Activated B cell treated with CpG ODN at 0.5 μM for 24 hours (primary cell): ENCODE measurements at regions not wholly inside any gene's neighbourhood (a gene's known extent, or its start where the extent isn't known, plus 50 kb on each side); places are given as distances from the start of the nearest gene placed in this dataset.

Experiments
- ATAC-seq: fragments of 200-7000 bp; cut with Tn5 transposase; one replicate; pipeline ENCODE4 v1.10.0; 2021; ENCODE audit warnings: low read depth, mild to moderate bottlenecking, moderate library complexity
- CTCF ChIA-PET: fragments of 350-600 bp; sonication (Branson Sonifier 250); formaldehyde crosslinking; loops from one replicate; lab custom pipeline; 2021; ENCODE audit warnings: antibody characterized with exemption; lab: Charles Lee
- POLR2A ChIA-PET: fragments of 350-600 bp; sonication (Branson Sonifier 250); formaldehyde crosslinking; loops from one replicate; lab custom pipeline; 2021; ENCODE audit warnings: antibody characterized with exemption; lab: Charles Lee
- DNase-seq: peaks from one replicate; pipeline ENCODE4 v3.0.0; 2022
- H3K27ac Mint-ChIP-seq: one replicate; pipeline ENCODE4 v1.8.0; 2020; ENCODE audit warnings: mixed read lengths
- H3K27me3 Mint-ChIP-seq: one replicate; pipeline ENCODE4 v1.8.0; 2021; ENCODE audit warnings: mixed read lengths
- H3K36me3 Mint-ChIP-seq: one replicate; pipeline ENCODE4 v1.8.0; 2021; ENCODE audit warnings: low read depth, mixed read lengths
- H3K4me1 Mint-ChIP-seq: one replicate; pipeline ENCODE4 v1.8.0; 2021; ENCODE audit warnings: mixed read lengths
- H3K4me3 Mint-ChIP-seq: one replicate; pipeline ENCODE4 v1.8.0; 2020; ENCODE audit warnings: mild to moderate bottlenecking, mixed read lengths
- H3K9me3 Mint-ChIP-seq: one replicate; pipeline ENCODE4 v1.8.0; 2020; ENCODE audit warnings: mixed read lengths
- CTCF ChIP-seq: fragments of 200-600 bp; IDR thresholded peaks from one replicate; pipeline ENCODE4 v1.8.0; 2022; ENCODE audit warnings: antibody characterized with exemption, mild to moderate bottlenecking
- intact Hi-C: fragments of 100-400 bp; cut with micrococcal nuclease; formaldehyde crosslinking; loops from one replicate; pipeline ENCODE4 v1.15.1; 2024

GRCh38 chr4:170526471-170526870 lies 436.7 kb upstream of the AADAT start:
- no peak overlapping the region for H3K4me3 Mint-ChIP-seq
- no peak for TF ChIP-seq CTCF
- POLR2A ChIA-PET = no interaction called here
- H3K4me1 Mint-ChIP-seq = no peaks in the 10 kb centered on the region
- CTCF ChIA-PET = no interaction called here
- no peaks in the 10 kb centered on the region for H3K27me3 Mint-ChIP-seq
- no peak overlapping the region for H3K27ac Mint-ChIP-seq
- no peaks in the 10 kb centered on the region for H3K9me3 Mint-ChIP-seq
- intact Hi-C loops = no loop called here
- ATAC-seq (no peak), DNase-seq (no peak)
- H3K36me3 Mint-ChIP-seq = no peaks in the 10 kb centered on the region

- no peak overlapping the region for H3K27ac Mint-ChIP-seq
- H3K27me3 Mint-ChIP-seq = no peaks in the 10 kb centered on the region
- no peaks in the 10 kb centered on the region for H3K36me3 Mint-ChIP-seq
- ATAC-seq = no peak
- no peak overlapping the region for H3K4me3 Mint-ChIP-seq
- TF ChIP-seq CTCF = no peak
- peaks cover 3% of the 10 kb centered on the region for H3K9me3 Mint-ChIP-seq
- DNase-seq = no peak
- ChIA-PET POLR2A (no interaction called here), CTCF (no interaction called here)
- intact Hi-C loops = no loop called here
- H3K4me1 Mint-ChIP-seq = no peaks in the 10 kb centered on the region
Observed at GRCh38 chr4:170522427-170522970, 432.7 kb upstream of the AADAT start.

GRCh38 chr4:170497689-170498088 lies 407.9 kb upstream of the AADAT start:
- Mint-ChIP-seq H3K4me1 (no peaks in the 10 kb centered on the region), H3K36me3 (no peaks in the 10 kb centered on the region), H3K4me3 (no peak overlapping the region), H3K9me3 (no peaks in the 10 kb centered on the region), H3K27ac (no peak overlapping the region), H3K27me3 (no peaks in the 10 kb centered on the region)
- DNase-seq = no peak
- ATAC-seq = no peak
- no peak for TF ChIP-seq CTCF
- ChIA-PET POLR2A (no interaction called here), CTCF (no interaction called here)
- intact Hi-C loops = no loop called here

GRCh38 chr4:170497112-170497511 lies 407.4 kb upstream of the AADAT start:
- ChIA-PET POLR2A (no interaction called here), CTCF (no interaction called here)
- TF ChIP-seq CTCF = no peak
- ATAC-seq = no peak
- H3K4me1 Mint-ChIP-seq = no peaks in the 10 kb centered on the region
- H3K27ac Mint-ChIP-seq = no peak overlapping the region
- peak overlapping the region; percentile 36 for H3K4me3 Mint-ChIP-seq
- H3K27me3 Mint-ChIP-seq = no peaks in the 10 kb centered on the region
- DNase-seq = no peak
- H3K36me3 Mint-ChIP-seq = no peaks in the 10 kb centered on the region
- intact Hi-C loops = no loop called here
- H3K9me3 Mint-ChIP-seq = no peaks in the 10 kb centered on the region

- Mint-ChIP-seq H3K36me3 (no peaks in the 10 kb centered on the region), H3K4me1 (no peaks in the 10 kb centered on the region), H3K27ac (no peak overlapping the region), H3K27me3 (no peaks in the 10 kb centered on the region), H3K9me3 (peaks cover under 1% of the 10 kb centered on the region), H3K4me3 (no peak overlapping the region)
- no peak for TF ChIP-seq CTCF
- ChIA-PET CTCF (no interaction called here), POLR2A (no interaction called here)
- no peak for ATAC-seq
- DNase-seq = no peak
- intact Hi-C loops = no loop called here
Observed at GRCh38 chr4:170491981-170492380, 402.2 kb upstream of the AADAT start.
